H9 (cell line): ENCODE measurements at regions not wholly inside any gene's neighbourhood (a gene's known extent, or its start where the extent isn't known, plus 50 kb on each side); places are given as distances from the start of the nearest gene placed in this dataset.

Experiments used
- DNase-seq: peaks from one replicate; pipeline ENCODE4 v3.0.0-alpha.2; 2017
- H2AFZ ChIP-seq: one replicate; pipeline ENCODE4 v1.6.1; 2013; ENCODE audit warnings: mild to moderate bottlenecking, low read length, control low read depth, moderate library complexity
- H2AK5ac ChIP-seq: 2 replicates; pipeline ENCODE4 v1.6.1; 2013; ENCODE audit warnings: low read length, control low read depth, mixed read lengths; ENCODE audit not compliant: insufficient read length
- H2BK120ac ChIP-seq: one replicate; pipeline ENCODE4 v1.6.1; 2013; ENCODE audit warnings: low read depth, mild to moderate bottlenecking, low read length, control low read depth, inconsistent platforms; ENCODE audit not compliant: poor library complexity, severe bottlenecking
- H2BK12ac ChIP-seq: 2 replicates; pipeline ENCODE4 v1.6.1; 2013; ENCODE audit warnings: low read length, control low read depth, mixed read lengths, low read depth; ENCODE audit not compliant: insufficient read length
- H2BK15ac ChIP-seq: 2 replicates; pipeline ENCODE4 v1.6.1; 2013; ENCODE audit warnings: low read depth, low read length, control low read depth
- H2BK20ac ChIP-seq: one replicate; pipeline ENCODE4 v1.6.1; 2013; ENCODE audit warnings: low read depth, mild to moderate bottlenecking, low read length, control low read depth, inconsistent platforms; ENCODE audit not compliant: poor library complexity, severe bottlenecking
- H2BK5ac ChIP-seq: 2 replicates; pipeline ENCODE4 v1.6.1; 2013; ENCODE audit warnings: low read length, control low read depth, mixed read lengths; ENCODE audit not compliant: insufficient read length
- H3K14ac ChIP-seq: 2 replicates; pipeline ENCODE4 v1.6.1; 2013; ENCODE audit warnings: low read length, control low read depth; ENCODE audit not compliant: insufficient read depth
- H3K18ac ChIP-seq: 2 replicates; pipeline ENCODE4 v1.6.1; 2013; ENCODE audit warnings: low read depth, mild to moderate bottlenecking, mixed read lengths, low read length, control low read depth; ENCODE audit not compliant: insufficient read length
- H3K23ac ChIP-seq: 2 replicates; pipeline ENCODE4 v1.6.1; 2013; ENCODE audit warnings: low read length, control low read depth, mixed read lengths, low read depth; ENCODE audit not compliant: insufficient read length
- H3K23me2 ChIP-seq: 2 replicates; pipeline ENCODE4 v1.6.1; 2013; ENCODE audit warnings: low read depth, mild to moderate bottlenecking, mixed read lengths, low read length, control low read depth; ENCODE audit not compliant: insufficient read length, poor library complexity, severe bottlenecking
- H3K27ac ChIP-seq: 2 replicates; pipeline ENCODE4 v1.5.1; 2013; ENCODE audit warnings: low read length, control low read depth, mixed read lengths, low read depth; ENCODE audit not compliant: insufficient read length
- H3K27me3 ChIP-seq: 2 replicates; pipeline ENCODE4 v1.6.1; 2013; ENCODE audit warnings: low read length, control low read depth, inconsistent platforms; ENCODE audit not compliant: insufficient read depth
- H3K4ac ChIP-seq: 2 replicates; pipeline ENCODE4 v1.6.1; 2013; ENCODE audit warnings: low read depth, mild to moderate bottlenecking, control low read depth, inconsistent platforms, low read length, moderate library complexity
- H3K4me1 ChIP-seq: 2 replicates; pipeline ENCODE4 v1.6.1; 2013; ENCODE audit warnings: low read length, control low read depth, inconsistent platforms; ENCODE audit not compliant: insufficient read depth
- H3K4me2 ChIP-seq: 2 replicates; pipeline ENCODE4 v1.6.1; 2013; ENCODE audit warnings: low read length, control low read depth, mixed read lengths; ENCODE audit not compliant: insufficient read length, insufficient read depth
- H3K56ac ChIP-seq: 2 replicates; pipeline ENCODE4 v1.6.1; 2013; ENCODE audit warnings: low read depth, mild to moderate bottlenecking, mixed read lengths, low read length, control low read depth; ENCODE audit not compliant: insufficient read length
- H3K79me1 ChIP-seq: 2 replicates; pipeline ENCODE4 v1.6.1; 2013; ENCODE audit warnings: low read depth, mild to moderate bottlenecking, moderate library complexity, low read length, control low read depth, inconsistent platforms; ENCODE audit not compliant: insufficient read depth, poor library complexity, severe bottlenecking
- H3K79me2 ChIP-seq: 2 replicates; pipeline ENCODE4 v1.6.1; 2013; ENCODE audit warnings: low read length, control low read depth, inconsistent platforms; ENCODE audit not compliant: insufficient read depth
- H3K9ac ChIP-seq: 2 replicates; pipeline ENCODE4 v1.6.1; 2013; ENCODE audit warnings: low read length, control low read depth, mixed read lengths; ENCODE audit not compliant: insufficient read length; ENCODE audit errors: extremely low read depth
- H3K9me3 ChIP-seq: one replicate; pipeline ENCODE4 v1.6.1; 2013; ENCODE audit warnings: low read depth, low read length, inconsistent platforms; ENCODE audit not compliant: control insufficient read depth
- H3T11ph ChIP-seq: one replicate; pipeline ENCODE4 v1.6.1; 2013; ENCODE audit warnings: mild to moderate bottlenecking, low read length, control low read depth, inconsistent platforms
- H4K20me1 ChIP-seq: one replicate; pipeline ENCODE4 v1.6.1; 2013; ENCODE audit not compliant: control insufficient read depth, insufficient read length, insufficient read depth
- H4K5ac ChIP-seq: 2 replicates; pipeline ENCODE4 v1.6.1; 2013; ENCODE audit warnings: low read depth, mild to moderate bottlenecking, mixed read lengths, low read length, control low read depth; ENCODE audit not compliant: insufficient read length
- H4K8ac ChIP-seq: replicated peaks from 2 replicates; pipeline ENCODE4 v1.6.1; 2013; ENCODE audit warnings: low read length, control low read depth, mixed read lengths, low read depth; ENCODE audit not compliant: insufficient read length
- H4K91ac ChIP-seq: 2 replicates; pipeline ENCODE4 v1.6.1; 2013; ENCODE audit warnings: low read depth, mild to moderate bottlenecking, moderate library complexity, mixed read lengths, low read length, control low read depth; ENCODE audit not compliant: insufficient read length
- H3K27ac Mint-ChIP-seq, 3 experiments: 2 replicates in 2 of 3; 3 replicates in 1 of 3; pipeline ENCODE4 v1.8.0; 2020 to 2021; ENCODE audit warnings: mixed read lengths in 3 of 3, mild to moderate bottlenecking in 1 of 3, moderate library complexity in 1 of 3
- H3K27me3 Mint-ChIP-seq: 2 replicates; pipeline ENCODE4 v1.8.0; 2021; ENCODE audit warnings: low read depth, mild to moderate bottlenecking, moderate library complexity, mixed read lengths
- H3K36me3 Mint-ChIP-seq, 3 experiments: 2 replicates in 2 of 3; 3 replicates in 1 of 3; pipeline ENCODE4 v1.8.0; 2020 to 2021; ENCODE audit warnings: low read depth in 3 of 3, mixed read lengths in 3 of 3; ENCODE audit not compliant: insufficient read depth in 1 of 3
- H3K4me1 Mint-ChIP-seq, 2 experiments: 2 replicates each; pipeline ENCODE4 v1.8.0; 2020; ENCODE audit warnings: mixed read lengths in 2 of 2
- H3K4me3 Mint-ChIP-seq, 2 experiments: 2 replicates in 1 of 2; 3 replicates in 1 of 2; pipeline ENCODE4 v1.8.0; 2020 to 2021; ENCODE audit warnings: mild to moderate bottlenecking in 2 of 2, mixed read lengths in 2 of 2, moderate library complexity in 1 of 2
- H3K9me3 Mint-ChIP-seq, 2 experiments: 2 replicates in 1 of 2; 3 replicates in 1 of 2; pipeline ENCODE4 v1.8.0; 2020; ENCODE audit warnings: mild to moderate bottlenecking in 2 of 2, mixed read lengths in 2 of 2, moderate library complexity in 1 of 2
- WGBS: extraction: QIAGEN DNeasy Blood & Tissue Kit; methylation state at CpG from one replicate; pipeline ENCODE4 v1.1.7; 2013; ENCODE audit warnings: missing lambda C conversion rate, low lambda C conversion rate, mixed read lengths; ENCODE audit not compliant: insufficient read length; ENCODE audit errors: extremely low coverage; 5-methylcytosine and 5-hydroxymethylcytosine counted together
- TF ChIP-seq, protein P1 (sequence below): fragments of 200-600 bp; sonication (generic); conservative IDR thresholded peaks from 3 replicates; pipeline ENCODE4 v1.8.0; 2021; ENCODE audit warnings: antibody characterized with exemption, mild to moderate bottlenecking

DNA sequence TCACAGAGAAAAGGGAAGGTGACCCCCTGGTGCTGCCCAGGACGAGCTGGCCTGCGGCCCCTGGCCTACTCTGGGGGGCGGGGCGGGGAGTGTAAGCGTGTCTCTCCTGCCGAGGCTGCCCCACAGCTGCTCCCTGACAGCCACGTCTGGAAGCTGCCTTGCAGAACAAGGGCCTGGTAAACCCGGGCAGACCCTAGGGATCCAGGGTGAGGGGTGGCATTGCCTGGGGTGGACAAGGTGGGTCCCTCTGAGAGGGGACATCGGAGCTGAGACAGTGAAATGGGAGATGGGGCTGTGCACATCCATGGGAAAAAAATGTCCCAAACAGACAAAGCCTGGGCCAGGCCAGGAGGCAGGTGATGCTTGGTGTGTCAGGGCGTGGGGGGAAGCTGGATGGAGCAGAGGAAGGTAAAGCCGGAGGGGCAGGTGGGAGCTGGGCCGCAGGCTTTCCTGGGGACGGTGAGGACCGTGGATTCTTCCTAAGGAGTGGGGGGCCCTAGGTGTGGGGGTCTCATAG, 66.0 kb upstream of the HDAC4 start:
- TF ChIP-seq, protein P1, sequence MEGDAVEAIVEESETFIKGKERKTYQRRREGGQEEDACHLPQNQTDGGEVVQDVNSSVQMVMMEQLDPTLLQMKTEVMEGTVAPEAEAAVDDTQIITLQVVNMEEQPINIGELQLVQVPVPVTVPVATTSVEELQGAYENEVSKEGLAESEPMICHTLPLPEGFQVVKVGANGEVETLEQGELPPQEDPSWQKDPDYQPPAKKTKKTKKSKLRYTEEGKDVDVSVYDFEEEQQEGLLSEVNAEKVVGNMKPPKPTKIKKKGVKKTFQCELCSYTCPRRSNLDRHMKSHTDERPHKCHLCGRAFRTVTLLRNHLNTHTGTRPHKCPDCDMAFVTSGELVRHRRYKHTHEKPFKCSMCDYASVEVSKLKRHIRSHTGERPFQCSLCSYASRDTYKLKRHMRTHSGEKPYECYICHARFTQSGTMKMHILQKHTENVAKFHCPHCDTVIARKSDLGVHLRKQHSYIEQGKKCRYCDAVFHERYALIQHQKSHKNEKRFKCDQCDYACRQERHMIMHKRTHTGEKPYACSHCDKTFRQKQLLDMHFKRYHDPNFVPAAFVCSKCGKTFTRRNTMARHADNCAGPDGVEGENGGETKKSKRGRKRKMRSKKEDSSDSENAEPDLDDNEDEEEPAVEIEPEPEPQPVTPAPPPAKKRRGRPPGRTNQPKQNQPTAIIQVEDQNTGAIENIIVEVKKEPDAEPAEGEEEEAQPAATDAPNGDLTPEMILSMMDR = no peak
- Histone ChIP-seq H3K9me3 (no peaks in the 10 kb centered on the region), H3K4ac (no peak overlapping the region), H2BK15ac (no peak overlapping the region), H3K79me2 (no peaks in the 10 kb centered on the region; the same call in 1 of the 2 replicates), H3K9ac (no peak overlapping the region), H2AFZ (no peak overlapping the region), H3T11ph (no peak overlapping the region), H2BK20ac (no peak overlapping the region), H3K18ac (no peak overlapping the region), H2AK5ac (no peak overlapping the region), H3K4me1 (no peaks in the 10 kb centered on the region), H4K91ac (no peak overlapping the region), H2BK12ac (no peak overlapping the region), H2BK5ac (no peak overlapping the region), H3K14ac (no peak overlapping the region), H3K23ac (no peak overlapping the region), H3K4me2 (no peak overlapping the region), H3K23me2 (no peaks in the 10 kb centered on the region), H2BK120ac (no peak overlapping the region), H3K27me3 (no peaks in the 10 kb centered on the region), H4K8ac (no peak overlapping the region), H3K27ac (no peak overlapping the region), H3K79me1 (no peaks in the 10 kb centered on the region), H3K56ac (no peak overlapping the region), H4K20me1 (peaks cover 3% of the 10 kb centered on the region), H4K5ac (no peak overlapping the region)
- no peak overlapping the region for H3K4me3 Mint-ChIP-seq
- peak; percentile 23 for DNase-seq
- peak overlapping the region in 1 of 3 experiments; percentile 61; a peak in 1 of 7 replicates for H3K27ac Mint-ChIP-seq
- no peaks in the 10 kb centered on the region for H3K4me1 Mint-ChIP-seq
- H3K9me3 Mint-ChIP-seq = peaks cover 11 to 12% of the 10 kb centered on the region in 2 experiments; a peak in 4 of 5 replicates
- WGBS = no CpG with 5 or more reads among the region's 14 CpGs
- H3K36me3 Mint-ChIP-seq = peaks cover 0 to 3% (median 2%) of the 10 kb centered on the region in 3 experiments; a peak in 3 of 7 replicates
- H3K27me3 Mint-ChIP-seq = peaks cover 8% of the 10 kb centered on the region
